NCI-H2171 treated with DMSO at 0.1 percent for 48 hours (cell line): ENCODE measurements at regions not wholly inside any gene's neighbourhood (a gene's known extent, or its start where the extent isn't known, plus 50 kb on each side); places are given as distances from the start of the nearest gene placed in this dataset.

Experiments
- DNase-seq: peaks from one replicate; lab custom pipeline; 2025; lab: John Stamatoyannopoulos, UW

DNA sequence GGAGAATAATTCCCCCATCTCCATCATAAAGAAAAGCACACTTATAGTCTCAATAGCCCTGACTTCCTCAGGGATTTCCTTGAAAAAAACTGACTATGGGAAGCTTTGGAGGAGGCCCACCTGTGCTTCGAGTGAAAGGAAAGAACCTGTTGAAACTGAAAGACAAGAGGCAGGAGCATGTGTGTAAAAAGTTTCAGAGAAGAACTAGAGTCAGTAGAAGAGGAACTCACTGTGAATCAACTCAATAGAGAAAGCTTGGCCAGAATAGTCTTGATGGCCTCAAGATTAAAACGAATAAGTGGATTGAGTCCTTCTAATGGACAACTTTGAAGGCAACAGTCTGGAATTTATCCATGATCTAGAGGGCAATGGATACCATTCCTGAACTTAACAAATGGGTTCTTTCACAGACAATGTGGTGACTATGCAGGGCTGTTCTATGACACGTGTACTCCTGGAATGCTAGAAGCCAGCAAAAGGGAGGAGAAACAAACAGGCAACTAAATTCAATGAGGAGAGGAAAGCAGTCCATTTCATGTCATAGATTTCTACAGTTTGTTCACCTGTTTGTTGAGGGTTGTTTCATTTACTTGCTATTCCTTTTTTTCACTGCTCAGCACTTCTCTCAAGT is 442.3 kb downstream of the GRB14 start:
- DNase-seq, result no peak

DNA sequence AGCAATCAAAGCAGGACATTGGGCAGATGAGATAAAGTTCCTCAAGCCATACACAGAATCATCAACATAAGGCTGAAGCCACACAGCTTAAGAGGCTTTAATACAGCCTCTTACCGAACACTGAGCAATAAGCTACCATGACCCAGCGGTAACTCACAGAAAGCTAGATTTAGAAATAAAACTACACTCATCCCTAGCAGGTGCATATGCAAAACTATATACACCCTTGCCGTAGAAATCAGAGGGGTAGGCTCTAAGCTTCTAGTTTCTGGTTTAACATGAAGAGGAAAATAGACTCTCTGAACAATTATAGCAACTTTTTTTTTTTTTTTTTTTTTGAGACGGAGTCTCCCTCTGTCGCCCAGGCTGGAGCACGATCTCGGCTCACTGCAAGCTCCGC is 428.8 kb upstream of the FIGN start:
- DNase-seq, result no peak

DNA sequence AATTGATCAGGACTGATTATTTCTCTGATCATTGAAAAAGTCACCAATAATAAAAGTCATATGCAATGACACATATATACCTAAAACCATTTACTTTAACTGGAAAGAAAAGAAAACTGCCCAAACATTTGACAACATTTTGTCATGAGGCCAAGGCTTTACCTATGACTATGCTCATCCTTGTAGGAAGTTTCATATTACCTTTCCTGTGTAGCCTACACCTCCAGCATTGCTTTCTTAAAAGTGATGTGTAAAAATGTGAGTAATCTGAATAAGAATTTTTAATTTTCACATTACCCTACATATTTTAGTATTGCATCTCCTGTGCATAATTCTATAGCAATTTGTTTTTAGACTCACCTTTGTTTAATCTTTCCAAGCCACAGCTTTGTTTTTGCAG is 419.8 kb upstream of the FIGN start:
- no peak for DNase-seq

DNA sequence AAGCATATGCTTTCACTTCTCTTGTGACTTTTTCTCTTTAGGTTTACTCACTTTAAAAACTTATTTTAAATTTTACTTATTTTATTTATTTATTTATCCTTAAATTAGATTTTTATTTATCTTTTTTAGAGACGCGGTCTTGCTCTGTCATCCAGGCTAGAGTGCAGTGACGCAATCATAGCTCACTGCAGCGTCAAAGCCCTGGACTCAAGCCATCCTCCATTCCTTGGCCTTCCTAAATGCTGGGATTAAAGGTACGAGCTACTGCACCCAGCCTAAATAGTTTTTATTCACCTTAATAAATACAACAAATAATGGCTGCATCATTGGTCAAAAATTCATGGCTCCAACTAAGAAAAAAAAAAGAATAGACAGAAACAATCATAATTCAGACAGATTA is 415.7 kb upstream of the FIGN start:
- DNase-seq, result no peak

DNA sequence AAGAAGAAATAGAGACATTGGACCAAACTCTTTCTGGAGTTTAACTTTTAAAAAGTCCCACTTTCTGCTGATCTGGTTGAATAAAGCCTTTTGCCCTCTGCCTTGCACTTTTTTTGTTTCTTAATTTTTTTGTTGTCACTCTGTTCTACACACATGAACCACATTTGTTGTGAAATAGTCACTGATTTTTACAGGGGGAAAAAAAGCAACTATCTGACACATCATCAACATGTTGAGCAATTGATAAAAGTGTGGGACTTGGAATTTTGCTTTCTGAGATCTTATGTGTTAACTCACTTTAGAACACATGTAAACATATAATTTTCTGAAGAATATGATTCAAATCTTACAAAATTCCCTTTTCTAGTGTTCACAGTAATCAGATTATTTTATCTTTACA is 414.8 kb upstream of the FIGN start:
- no peak for DNase-seq

DNA sequence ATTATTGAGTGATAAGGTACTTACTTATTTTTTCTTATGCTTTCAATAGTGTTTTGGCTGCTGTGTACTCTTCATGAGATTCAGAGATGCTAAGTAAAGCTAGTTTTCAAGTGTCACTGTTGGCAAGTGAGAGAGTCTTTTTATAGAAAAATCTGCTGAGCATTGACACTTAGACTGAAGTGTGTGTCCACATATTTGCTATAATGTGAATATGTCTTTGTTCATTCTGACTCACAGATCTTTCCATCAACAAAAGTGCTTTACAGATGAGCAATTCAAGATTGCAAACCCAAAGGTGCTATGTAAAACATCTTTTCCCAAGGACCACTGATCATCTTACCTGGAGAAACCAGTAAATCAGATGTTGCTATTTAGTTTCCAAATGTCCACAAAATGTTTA is 410.6 kb upstream of the FIGN start:
- no peak for DNase-seq

DNA sequence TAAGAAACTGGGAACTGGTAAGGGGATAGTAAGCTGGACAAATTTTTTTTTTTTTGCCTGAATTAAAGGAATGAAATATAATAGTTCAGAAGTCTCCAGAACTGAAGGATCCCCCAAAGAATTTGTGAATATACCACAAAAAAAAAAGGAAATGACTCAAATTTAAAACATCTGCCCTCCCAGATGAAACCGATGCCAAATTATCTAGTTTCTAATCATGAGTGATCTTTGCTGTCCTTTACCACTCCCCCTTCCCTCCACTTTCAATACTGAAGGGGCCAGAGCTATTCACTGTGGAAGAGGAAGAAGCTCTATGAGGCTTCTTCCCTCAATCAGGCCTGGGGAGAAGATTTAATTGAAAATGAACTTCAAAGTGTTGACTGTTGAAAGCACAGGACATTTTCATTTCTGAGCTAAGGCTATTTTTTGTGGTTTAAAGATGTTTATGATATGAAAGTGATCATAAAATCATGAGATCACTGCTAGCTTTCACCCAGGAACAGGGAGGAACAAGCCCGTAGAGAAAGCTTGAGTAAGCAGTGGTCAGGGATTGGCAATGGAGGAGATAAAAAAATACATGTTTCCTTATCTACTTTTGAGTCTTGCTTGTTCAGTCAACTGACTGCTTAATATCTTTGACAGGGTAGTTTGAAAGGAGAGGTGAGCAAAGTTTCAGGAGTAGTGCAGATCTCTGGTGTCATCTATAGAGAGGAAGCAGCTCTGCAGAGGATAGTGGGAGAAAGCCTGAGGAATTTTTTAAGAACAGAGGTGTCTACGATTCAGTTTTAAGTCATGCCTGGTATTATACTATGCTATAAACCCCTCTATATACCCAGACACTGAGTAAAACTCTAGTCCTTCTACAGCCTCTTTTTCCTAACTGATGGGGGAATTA is 409.5 kb upstream of the FIGN start:
- DNase-seq, result no peak

DNA sequence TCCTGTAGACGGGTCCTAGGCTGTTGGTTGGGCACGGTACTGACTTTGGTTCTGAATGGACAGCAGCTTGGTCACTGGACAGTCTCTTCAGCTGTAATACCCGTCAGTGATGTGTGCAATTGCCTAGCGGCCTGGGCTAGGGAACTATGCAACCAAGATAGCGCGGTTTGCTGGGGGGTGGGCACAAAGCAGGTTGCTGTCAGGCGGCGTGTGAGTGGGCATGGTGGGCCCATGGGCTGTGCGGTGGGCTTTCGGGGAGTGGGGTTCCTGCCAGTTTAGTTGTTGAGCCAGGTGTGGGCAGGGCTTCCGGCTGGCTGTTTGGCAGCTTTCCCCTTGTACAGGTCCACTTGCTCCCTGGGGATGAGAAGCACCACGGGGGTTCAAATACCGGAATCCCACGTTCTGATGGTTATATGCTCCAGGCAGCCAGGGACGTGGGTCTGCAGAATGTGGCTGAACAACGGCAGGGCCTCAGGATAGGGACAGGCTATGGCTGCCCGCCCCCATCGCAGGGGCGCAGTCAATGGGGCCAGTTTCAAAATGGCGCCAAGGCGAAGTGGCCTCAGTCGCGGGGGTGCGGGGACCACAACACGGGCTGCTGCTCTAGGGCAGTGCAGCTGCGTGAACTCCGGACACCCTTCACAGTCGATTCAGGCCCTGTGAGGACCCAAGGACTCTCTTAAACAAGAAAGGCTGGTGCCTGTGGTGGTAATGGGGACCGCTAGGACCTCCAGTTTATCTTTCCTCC is 407.5 kb upstream of the FIGN start:
- DNase-seq, result no peak

DNA sequence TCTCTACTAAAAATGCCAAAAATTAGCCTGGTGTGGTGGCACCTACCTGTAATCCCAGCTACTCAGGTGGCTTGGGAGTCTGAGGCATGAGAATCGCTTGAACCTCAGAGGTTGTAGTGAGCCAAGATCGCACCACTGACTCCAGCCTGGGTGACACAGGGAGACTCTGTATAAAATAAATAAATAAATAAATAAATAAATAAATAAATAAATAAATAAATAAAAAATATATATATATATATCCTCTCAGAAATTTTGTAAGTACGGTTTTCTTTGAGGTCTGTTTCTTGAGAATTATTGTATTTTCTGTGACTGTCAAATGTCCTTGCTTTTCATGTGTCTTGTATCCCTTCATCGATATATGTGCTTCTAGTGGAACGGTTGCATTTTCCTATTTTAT is 406.9 kb upstream of the FIGN start:
- DNase-seq, result no peak

DNA sequence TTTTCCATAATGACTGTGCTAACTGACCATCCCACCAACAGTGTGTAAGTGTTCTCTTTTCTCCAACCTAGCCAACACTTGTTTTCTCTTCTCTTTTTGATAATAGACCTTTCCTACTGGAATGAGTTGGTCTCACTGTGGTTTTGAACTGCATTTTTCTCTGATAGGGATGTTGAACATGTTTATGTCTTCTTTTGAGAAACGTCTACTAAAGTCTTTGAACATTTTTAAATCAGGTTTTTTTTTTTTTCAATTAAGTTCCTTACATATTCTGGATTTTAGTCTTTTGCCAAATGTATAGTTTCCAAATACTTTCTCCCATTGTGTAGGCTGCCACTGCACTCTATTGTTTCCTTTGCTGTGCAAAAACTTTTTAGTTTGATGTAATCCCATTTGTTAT is 405.5 kb upstream of the FIGN start:
- no peak for DNase-seq

DNA sequence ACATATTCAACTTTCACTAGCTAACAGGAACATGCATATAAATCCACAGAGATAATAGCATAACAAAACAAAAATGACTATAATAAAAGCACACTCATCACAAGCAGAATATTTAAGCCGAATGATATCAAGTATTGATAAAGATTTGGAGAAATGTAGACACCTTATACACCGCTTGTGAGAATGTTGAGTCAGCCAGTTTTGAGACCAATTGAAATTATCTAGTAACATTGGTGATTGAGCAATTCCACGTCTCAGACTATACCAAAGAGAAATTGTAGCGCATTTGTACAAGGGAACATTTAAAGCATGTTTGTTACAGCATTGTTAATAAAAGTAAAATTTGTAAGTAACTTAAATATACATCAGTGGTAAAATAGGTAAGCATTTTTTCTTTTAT is 402.9 kb upstream of the FIGN start:
- no peak for DNase-seq

DNA sequence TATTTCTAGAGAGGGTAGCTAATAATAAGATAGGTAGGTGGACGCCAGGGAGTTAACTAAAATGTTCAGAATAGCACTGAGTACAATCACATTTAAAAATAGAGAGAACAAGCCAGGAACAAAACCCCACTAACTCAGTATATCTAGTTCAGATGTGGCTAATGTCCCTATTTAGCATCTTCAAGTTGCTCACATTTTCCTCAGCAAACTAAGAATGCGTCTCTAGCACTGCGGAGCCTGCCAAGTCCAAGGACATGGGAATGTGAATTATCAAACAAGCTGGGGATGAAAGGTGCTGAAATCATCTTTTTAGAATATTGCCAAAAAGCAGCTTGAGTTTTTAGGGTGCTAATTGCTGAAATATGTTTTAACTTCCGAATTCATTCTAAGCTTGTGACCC is 398.5 kb upstream of the FIGN start:
- DNase-seq, result no peak

DNA sequence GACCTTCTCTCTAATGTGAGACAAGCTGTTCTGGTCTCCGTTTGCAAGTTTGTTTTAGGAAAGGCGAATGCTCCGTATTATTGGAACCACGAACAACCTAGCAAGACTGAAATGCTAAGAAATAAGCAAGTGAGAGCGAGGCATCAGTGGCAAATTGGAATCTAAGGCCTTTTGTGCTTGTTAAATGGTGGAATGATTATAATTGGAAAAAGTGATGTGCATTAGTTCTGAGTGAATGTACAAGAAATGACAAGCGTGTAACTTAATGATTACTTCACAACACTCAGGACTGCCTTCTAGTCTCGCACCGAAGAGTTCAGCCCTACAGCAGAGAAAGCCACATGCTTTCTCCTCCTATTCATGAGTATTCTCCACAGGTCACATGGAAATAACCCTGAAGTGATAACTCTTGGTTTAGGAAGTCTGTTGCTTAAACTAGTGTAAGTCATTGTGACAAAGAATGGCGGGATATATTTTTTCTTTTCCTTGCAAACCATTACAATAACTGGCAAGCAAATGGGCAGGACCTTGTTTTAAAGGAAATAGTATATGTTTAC is 392.2 kb upstream of the FIGN start:
- DNase-seq, result no peak

DNA sequence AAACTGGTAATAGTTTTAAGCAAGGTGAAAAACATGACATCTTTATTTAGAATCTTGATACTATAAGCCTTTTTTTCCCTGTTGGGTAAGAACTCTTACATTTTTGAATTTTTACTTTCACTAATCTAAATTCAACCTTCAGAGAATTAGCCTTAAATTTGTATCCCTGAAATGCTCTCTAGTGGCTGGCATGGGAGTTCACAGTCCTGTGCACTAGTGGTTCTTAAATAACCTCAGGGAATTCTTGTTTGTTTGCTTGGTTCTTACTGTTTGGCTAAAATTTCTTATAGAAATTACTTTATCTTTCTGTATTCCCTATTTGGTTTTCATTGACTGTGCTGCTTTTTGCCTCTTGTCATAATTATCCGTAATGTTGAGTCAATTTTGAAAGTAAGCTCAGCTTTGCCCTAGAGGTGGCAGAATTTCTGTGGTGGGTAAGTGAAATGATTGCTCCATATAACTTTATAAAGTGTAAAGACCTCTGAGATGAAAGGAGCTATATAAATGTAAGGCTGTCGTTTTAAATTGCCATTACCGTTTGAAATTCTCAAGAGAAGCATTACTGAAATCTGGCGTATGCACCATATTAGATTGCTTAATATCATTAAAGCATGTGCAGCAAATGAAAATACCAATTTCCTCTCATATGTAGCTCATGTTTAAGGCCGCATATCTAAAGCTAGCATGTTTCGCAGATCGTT is 391.3 kb upstream of the FIGN start:
- no peak for DNase-seq

DNA sequence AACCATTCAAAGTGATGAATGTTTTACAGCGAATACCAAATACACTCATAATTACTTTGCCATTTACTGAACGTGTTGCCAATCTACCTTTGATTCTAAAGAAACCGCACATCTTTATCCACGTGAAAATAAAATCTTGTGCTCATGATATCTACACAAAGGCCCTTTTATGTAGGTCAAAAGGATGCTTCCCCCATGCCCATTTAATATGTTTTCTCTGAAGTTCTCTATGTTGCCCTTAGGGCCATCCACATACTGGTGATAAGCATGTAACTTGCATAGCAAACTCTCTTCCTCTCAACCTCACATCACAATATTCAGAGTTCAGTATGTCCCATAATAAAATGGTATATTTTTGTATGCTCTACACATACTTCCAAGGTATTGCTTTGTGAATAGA is 380.0 kb upstream of the FIGN start:
- no peak for DNase-seq

DNA sequence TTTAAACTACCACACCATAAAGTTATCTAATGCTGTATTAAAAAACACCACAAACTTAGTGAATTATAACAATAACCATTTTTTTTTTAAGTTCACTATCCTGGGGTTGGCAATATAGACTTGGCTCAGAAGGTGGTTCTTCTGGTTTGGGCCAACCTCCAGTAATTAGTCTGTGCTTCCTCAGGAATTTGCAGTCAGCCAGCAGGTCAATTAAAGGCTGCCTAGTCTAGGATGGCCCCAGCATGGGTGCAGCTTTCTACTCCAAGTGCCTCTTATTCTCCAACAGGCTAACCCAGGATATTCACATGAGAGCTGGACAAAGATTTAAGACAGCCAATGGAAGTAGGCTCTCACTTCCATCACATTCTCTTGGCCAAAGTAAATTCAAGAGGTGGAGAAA is 379.1 kb upstream of the FIGN start:
- DNase-seq, result no peak

DNA sequence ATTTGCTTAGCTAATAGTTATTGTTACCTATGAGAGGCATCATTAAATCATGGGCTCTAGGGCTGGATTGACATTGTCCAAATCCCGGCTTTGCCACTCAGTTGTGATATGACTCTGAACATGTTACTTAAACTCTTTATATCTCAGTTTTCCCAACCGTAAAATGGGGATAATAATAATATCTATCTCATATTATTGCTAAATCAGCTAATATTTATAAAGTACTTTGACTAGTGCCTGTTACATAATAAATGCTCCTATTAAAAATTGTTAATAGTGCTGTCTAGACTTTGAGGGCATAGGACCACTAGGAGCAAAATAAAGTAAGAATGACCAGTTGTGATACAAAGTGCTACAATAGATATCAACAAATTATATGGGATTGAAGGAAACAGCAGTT is 376.3 kb upstream of the FIGN start:
- no peak for DNase-seq

DNA sequence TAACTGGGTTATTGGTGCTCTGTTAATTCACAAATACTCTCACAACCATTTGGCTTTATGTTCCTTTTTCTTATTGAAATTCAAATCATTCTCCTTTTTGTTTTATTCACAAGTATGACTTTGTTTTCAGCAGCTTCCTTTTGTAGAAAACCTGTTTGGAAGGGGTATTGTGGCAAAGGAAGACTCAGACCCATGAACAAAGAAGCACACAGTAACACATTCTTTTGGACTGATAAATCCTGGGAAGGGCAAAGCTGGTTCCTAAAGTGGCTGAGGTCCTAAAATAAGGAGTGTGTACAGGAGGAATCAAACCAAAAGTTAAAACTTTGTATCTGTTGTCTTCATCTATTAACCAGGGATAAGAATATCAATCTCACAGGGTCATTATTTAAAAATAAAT is 374.7 kb upstream of the FIGN start:
- DNase-seq, result no peak

DNA sequence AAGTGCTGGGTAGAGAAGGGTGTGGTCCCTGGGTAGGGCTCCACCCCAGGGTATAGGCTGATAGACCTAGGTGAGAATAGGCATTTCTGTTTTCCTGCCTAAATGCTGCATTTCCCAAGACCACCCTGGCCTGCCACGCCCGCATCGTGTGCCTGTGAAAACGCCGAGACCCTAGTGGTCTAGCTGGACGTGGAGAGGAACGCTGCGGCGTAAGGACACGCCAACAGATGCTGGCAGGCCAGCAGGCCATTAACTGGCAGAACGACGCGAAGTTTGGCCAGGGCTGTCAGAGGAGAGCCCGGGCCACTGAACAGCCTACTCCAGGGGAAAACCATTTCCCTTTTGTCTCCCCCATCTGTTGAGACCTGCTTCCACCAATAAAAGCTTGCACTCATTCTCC is 373.2 kb upstream of the FIGN start:
- DNase-seq, result no peak

DNA sequence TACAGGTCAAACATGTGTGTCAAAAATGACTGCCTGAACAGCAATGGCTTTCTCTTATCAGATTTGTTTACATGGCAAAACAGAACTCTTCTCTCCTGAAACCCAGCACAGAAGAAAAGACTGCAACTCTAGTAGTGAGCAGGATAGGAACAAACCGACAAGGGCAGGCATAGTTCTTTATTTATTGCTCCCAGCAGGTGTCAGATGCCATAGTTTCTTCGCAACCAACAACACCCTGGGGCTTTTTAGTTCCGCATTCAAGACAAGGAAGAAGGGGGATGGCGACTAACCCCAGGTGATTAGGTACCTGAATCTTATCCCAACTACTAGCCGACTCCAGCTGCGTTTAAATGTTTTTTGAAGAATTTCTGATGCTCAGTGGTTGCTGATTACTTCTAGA is 367.5 kb upstream of the FIGN start:
- no peak for DNase-seq

DNA sequence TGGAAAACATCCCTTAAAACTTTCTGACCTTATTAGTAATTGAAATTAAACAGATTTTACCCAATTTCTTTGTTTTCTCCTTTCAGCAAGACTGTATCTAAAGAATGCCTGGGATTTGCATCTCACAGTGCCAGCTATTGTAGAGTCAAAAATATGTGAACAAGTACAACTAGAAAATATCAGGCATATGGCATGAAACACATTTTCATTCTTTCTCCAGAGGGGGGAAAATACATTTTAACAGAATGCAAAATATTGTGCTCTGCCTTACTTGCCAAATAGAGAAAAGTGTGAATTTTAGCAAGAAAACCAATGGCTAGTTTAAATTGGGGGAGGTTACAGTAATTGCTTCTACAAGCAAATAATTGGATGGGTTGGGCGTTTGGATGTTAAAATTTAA is 366.6 kb upstream of the FIGN start:
- no peak for DNase-seq

DNA sequence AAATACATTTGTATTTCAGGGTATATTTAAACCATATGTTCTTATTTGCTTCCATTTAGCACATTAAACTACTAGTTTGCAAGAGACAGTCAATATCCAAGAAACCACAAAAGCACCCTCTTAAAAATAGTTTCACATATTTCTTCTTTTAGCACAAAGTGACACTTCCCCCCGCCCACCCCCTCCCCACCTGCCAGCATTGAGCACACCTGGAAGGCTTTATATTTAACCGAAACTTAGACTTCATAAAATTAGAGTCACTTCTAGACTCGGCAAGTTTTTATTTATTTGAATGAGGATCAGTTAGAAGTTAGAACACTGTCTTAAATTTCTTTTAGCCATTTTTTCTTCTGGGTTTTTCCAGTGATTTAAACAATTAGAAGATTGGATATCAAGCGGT is 355.9 kb upstream of the FIGN start:
- DNase-seq, result no peak
